Panc1 (cell line): ENCODE measurements at regions not wholly inside any gene's neighbourhood (a gene's known extent, or its start where the extent isn't known, plus 50 kb on each side); places are given as distances from the start of the nearest gene placed in this dataset.
"Not testable (repeated sequence)": the region's sequence is repeated elsewhere in the genome, so short reads cannot be mapped to it uniquely, and the experiment has no call there.

Source experiments
- ATAC-seq: fragments of 200-7000 bp; cut with Tn5 transposase; 2 replicates; pipeline ENCODE4 v1.9.1; 2020; ENCODE audit warnings: mild to moderate bottlenecking, moderate library complexity
- BruUV-seq: library from RNA; stranded (reverse); fragments of 400-500 nt; replicated peaks from 2 replicates; lab custom pipeline; 2021; lab: Mats Ljungman, UMichigan
- CTCF ChIA-PET: fragments of 300-600 bp; sonication (Branson Sonifier 250); formaldehyde crosslinking; loops from one replicate; lab custom pipeline; 2022; ENCODE audit warnings: antibody characterized with exemption; lab: Charles Lee
- POLR2A ChIA-PET: fragments of 300-600 bp; sonication (Branson Sonifier 250); formaldehyde crosslinking; loops from one replicate; lab custom pipeline; 2022; ENCODE audit warnings: antibody characterized with exemption; lab: Charles Lee
- DNase-seq: peaks from one replicate; pipeline ENCODE4 v3.0.0-alpha.2; 2010; ENCODE audit warnings: low read depth, low spot score
- H3K27ac ChIP-seq: 2 replicates; pipeline ENCODE4 v1.5.1; 2011; ENCODE audit warnings: mild to moderate bottlenecking, low read length, inconsistent platforms
- H3K27me3 ChIP-seq: fragments of 200-500 bp; sonication (Bioruptor generic); 2 replicates; pipeline ENCODE4 v1.6.0; 2014; ENCODE audit warnings: low read length, inconsistent platforms; ENCODE audit not compliant: control insufficient read depth, insufficient read depth
- H3K36me3 ChIP-seq: fragments of 200-500 bp; sonication (Bioruptor generic); 2 replicates; pipeline ENCODE4 v1.5.1; 2014; ENCODE audit warnings: inconsistent platforms, mild to moderate bottlenecking, low read length, moderate library complexity; ENCODE audit not compliant: control insufficient read depth, insufficient read depth
- H3K4me1 ChIP-seq: 2 replicates; pipeline ENCODE4 v1.5.1; 2011; ENCODE audit warnings: inconsistent platforms, mild to moderate bottlenecking, low read length, moderate library complexity; ENCODE audit not compliant: control insufficient read depth, insufficient read depth
- H3K4me3 ChIP-seq, 2 experiments: 2 replicates each; pipeline ENCODE4 v1.5.1; 2011 to 2012; ENCODE audit warnings: low read depth in 2 of 2, low read length in 2 of 2, mild to moderate bottlenecking in 2 of 2, inconsistent platforms in 1 of 2, moderate library complexity in 1 of 2
- H3K9me3 ChIP-seq: fragments of 200-500 bp; sonication (Bioruptor generic); 2 replicates; pipeline ENCODE4 v1.5.1; 2014; ENCODE audit warnings: low read depth, mild to moderate bottlenecking, inconsistent platforms, low read length, moderate library complexity; ENCODE audit not compliant: control insufficient read depth, insufficient read depth
- CTCF ChIP-seq: fragments of 450-650 bp; IDR thresholded peaks from 2 replicates; pipeline ENCODE4 v1.5.1; 2017; ENCODE audit warnings: mild to moderate bottlenecking
- POLR2AphosphoS5 ChIP-seq: IDR thresholded peaks from 2 replicates; pipeline ENCODE4 v1.6.1; 2012; ENCODE audit warnings: mild to moderate bottlenecking, low read depth, low read length, moderate library complexity
- REST ChIP-seq, 2 experiments: IDR thresholded peaks; 2 replicates each; pipeline ENCODE4 v1.6.1; 2011 to 2012; ENCODE audit warnings: low read depth in 2 of 2, control low read depth in 1 of 2, low read length in 1 of 2, mild to moderate bottlenecking in 1 of 2, moderate library complexity in 1 of 2; ENCODE audit not compliant: insufficient read depth in 1 of 2
- SIN3A ChIP-seq: IDR thresholded peaks from 2 replicates; pipeline ENCODE4 v1.6.1; 2012; ENCODE audit warnings: low read depth, mild to moderate bottlenecking, low read length, moderate library complexity, borderline replicate concordance; ENCODE audit not compliant: insufficient read depth
- TCF7L2 ChIP-seq: IDR thresholded peaks from 2 replicates; pipeline ENCODE4 v1.6.1; 2011; ENCODE audit warnings: mild to moderate bottlenecking, low read depth, low read length, inconsistent platforms
- in situ Hi-C: cut with HindIII; loops from 2 replicates; pipeline ENCODE4 v1.10.0; 2016; ENCODE audit warnings: low sequenced_read_pairs, low pct_unique_long_range_greater_than_20kb
- intact Hi-C: fragments of 100-400 bp; cut with micrococcal nuclease; formaldehyde crosslinking; loops from one replicate; pipeline ENCODE4 v1.10.0; 2022; ENCODE audit not compliant: unreplicated experiment

- no peaks in the 10 kb centered on the region for H3K4me1 ChIP-seq
- BruUV-seq, result no TSS peak
- no peaks in the 10 kb centered on the region for H3K36me3 ChIP-seq
- POLR2A ChIA-PET, result no interaction called here
- no peak for DNase-seq
- no peak overlapping the region for H3K27ac ChIP-seq
- intact Hi-C loops (no loop called here), in situ Hi-C loops (no loop called here)
- H3K4me3 ChIP-seq, result no peak overlapping the region
- CTCF ChIA-PET, result no interaction called here
- no peak for ATAC-seq
- TF ChIP-seq CTCF (no peak), SIN3A (no peak), TCF7L2 (no peak), REST (IDR thresholded peaks at IDR 0.05; ENCODE audit: insufficient read depth in 1 of 2, low read depth in 2 of 2, low read length in 1 of 2) (no peak), POLR2AphosphoS5 (no peak)
- H3K27me3 ChIP-seq, result no peaks in the 10 kb centered on the region
- H3K9me3 ChIP-seq, result no peaks in the 10 kb centered on the region; the same call in 1 of the 2 replicates
Measured at GRCh38 chr13:62158520-62158919, 742.9 kb upstream of the PCDH20 start.

- CTCF ChIA-PET, H3K4me3 ChIP-seq, H3K9me3 ChIP-seq, in situ Hi-C loops, intact Hi-C loops, BruUV-seq, H3K27me3 ChIP-seq, H3K36me3 ChIP-seq, H3K4me1 ChIP-seq, ATAC-seq, DNase-seq, H3K27ac ChIP-seq, POLR2A ChIA-PET: not testable (repeated sequence)
Measured at GRCh38 chr13:62151724-62152123, 736.1 kb upstream of the PCDH20 start.

GRCh38 chr13:62142048-62142447, 726.4 kb upstream of the PCDH20 start:
- TF ChIP-seq POLR2AphosphoS5 (no peak), REST (IDR thresholded peaks at IDR 0.05; ENCODE audit: insufficient read depth in 1 of 2, low read depth in 2 of 2, low read length in 1 of 2) (no peak), CTCF (no peak), SIN3A (no peak), TCF7L2 (no peak)
- no peaks in the 10 kb centered on the region for H3K4me1 ChIP-seq
- no TSS peak for BruUV-seq
- H3K9me3 ChIP-seq, result 0 out of 2 replicates have a peak, but pooled peaks cover 3% of the 10 kb centered on the region
- H3K36me3 ChIP-seq, result no peaks in the 10 kb centered on the region
- ATAC-seq, result no peak
- no peak for DNase-seq
- in situ Hi-C loops, result no loop called here
- ChIA-PET POLR2A (no interaction called here), CTCF (no interaction called here)
- no peak overlapping the region for H3K4me3 ChIP-seq
- intact Hi-C loops, result no loop called here
- no peak overlapping the region for H3K27ac ChIP-seq
- H3K27me3 ChIP-seq, result no peaks in the 10 kb centered on the region
